ENCODE measurements at regions not wholly inside any gene's neighbourhood (a gene's known extent, or its start where the extent isn't known, plus 50 kb on each side); places are given as distances from the start of the nearest gene placed in this dataset.

- no peak for TF ChIP-seq CTCF (IDR thresholded peaks at IDR 0.05; ENCODE audit: insufficient read depth, low read length)
- no peak for TF ChIP-seq POLR2AphosphoS5 (IDR thresholded peaks at IDR 0.05; ENCODE audit: low read depth)
Observed at GRCh38 chr11:82536706-82537105, 197.0 kb downstream of the FAM181B start.

Measured in HL-60 (cell line).